HepG2 (cell line): ENCODE measurements at regions not wholly inside any gene's neighbourhood (a gene's known extent, or its start where the extent isn't known, plus 50 kb on each side); places are given as distances from the start of the nearest gene placed in this dataset.

Experiments used
- CREB3 ChIP-seq: sonication (generic); formaldehyde crosslinking; IDR thresholded peaks from 2 replicates; pipeline ENCODE4 v1.5.0; 2020; ENCODE audit warnings: missing genetic modification reagents
- DMAP1 ChIP-seq: IDR thresholded peaks from 2 replicates; pipeline ENCODE4 v1.6.1; 2016
- HNRNPH1 ChIP-seq: fragments of 200-400 bp; formaldehyde crosslinking; optimal IDR thresholded peaks from 2 replicates; pipeline ENCODE3; 2017; ENCODE audit warnings: mild to moderate bottlenecking, low read depth, low read length
- IKZF4 ChIP-seq: sonication (generic); formaldehyde crosslinking; IDR thresholded peaks from 2 replicates; pipeline ENCODE4 v1.5.1; 2020; ENCODE audit warnings: borderline replicate concordance, mild to moderate bottlenecking, low read depth, missing genetic modification reagents; ENCODE audit errors: not compliant biosample characterization
- IRF2 ChIP-seq: IDR thresholded peaks from 2 replicates; pipeline ENCODE4 v1.6.1; 2018; ENCODE audit warnings: missing genetic modification reagents, missing compliant biosample characterization
- JUND ChIP-seq: sonication (generic); formaldehyde crosslinking; IDR thresholded peaks from 2 replicates; pipeline ENCODE4 v1.8.0; 2022; ENCODE audit warnings: mild to moderate bottlenecking, missing genetic modification reagents
- KLF16 ChIP-seq, 2 experiments: sonication (generic) in 1 of 2; formaldehyde crosslinking in 1 of 2; IDR thresholded peaks; 2 replicates each; pipeline versions ENCODE4 v1.6.1 to v1.8.0; 2016 to 2023; ENCODE audit warnings: missing genetic modification reagents in 2 of 2, missing compliant biosample characterization in 1 of 2
- MED13 ChIP-seq: sonication (generic); formaldehyde crosslinking; IDR thresholded peaks from 2 replicates; pipeline ENCODE4 v1.5.0; 2020; ENCODE audit warnings: missing genetic modification reagents
- MTERF4 ChIP-seq: sonication (generic); formaldehyde crosslinking; IDR thresholded peaks from 2 replicates; pipeline ENCODE4 v1.8.0; 2023; ENCODE audit warnings: mild to moderate bottlenecking, missing genetic modification reagents
- NFIC ChIP-seq: IDR thresholded peaks from 2 replicates; pipeline ENCODE4 v1.6.1; 2012; ENCODE audit warnings: mild to moderate bottlenecking, low read length, inconsistent platforms
- PATZ1 ChIP-seq: sonication (generic); formaldehyde crosslinking; IDR thresholded peaks from 2 replicates; pipeline ENCODE4 v1.4.0; 2020; ENCODE audit warnings: missing genetic modification reagents
- PBX3 ChIP-seq: sonication (generic); formaldehyde crosslinking; IDR thresholded peaks from 2 replicates; pipeline ENCODE4 v1.8.1; 2023; ENCODE audit warnings: missing genetic modification reagents, inconsistent platforms, borderline replicate concordance
- RBFOX2 ChIP-seq: fragments of 200-400 bp; formaldehyde crosslinking; IDR thresholded peaks from 2 replicates; pipeline ENCODE4 v1.6.1; 2017; ENCODE audit warnings: low read depth, mild to moderate bottlenecking, low read length
- SALL2 ChIP-seq: sonication (generic); formaldehyde crosslinking; IDR thresholded peaks from 2 replicates; pipeline ENCODE4 v1.8.1; 2023; ENCODE audit warnings: mild to moderate bottlenecking, missing genetic modification reagents, inconsistent platforms
- SP1 ChIP-seq, 2 experiments: fragments of 450-650 bp in 1 of 2; sonication (generic) in 1 of 2; formaldehyde crosslinking in 1 of 2; IDR thresholded peaks; 2 replicates each; pipeline versions ENCODE4 v1.4.0 to v1.6.1; 2016 to 2020; ENCODE audit warnings: missing genetic modification reagents in 1 of 2
- YEATS4 ChIP-seq: sonication (generic); formaldehyde crosslinking; IDR thresholded peaks from 2 replicates; pipeline ENCODE4 v1.4.0; 2020; ENCODE audit warnings: missing genetic modification reagents, borderline replicate concordance
- ZBTB43 ChIP-seq: sonication (generic); formaldehyde crosslinking; conservative IDR thresholded peaks from 2 replicates; pipeline ENCODE4 v1.4.0; 2020; ENCODE audit warnings: missing genetic modification reagents
- ZFP82 ChIP-seq: sonication (generic); formaldehyde crosslinking; IDR thresholded peaks from 2 replicates; pipeline ENCODE4 v1.5.1; 2020; ENCODE audit warnings: mild to moderate bottlenecking, missing genetic modification reagents, borderline replicate concordance
- ZMAT3 ChIP-seq: sonication (generic); formaldehyde crosslinking; conservative IDR thresholded peaks from 2 replicates; pipeline ENCODE4 v1.7.0; 2021; ENCODE audit warnings: missing genetic modification reagents
- ZNF547 ChIP-seq: sonication (generic); formaldehyde crosslinking; IDR thresholded peaks from 2 replicates; pipeline ENCODE4 v1.5.1; 2020; ENCODE audit warnings: mild to moderate bottlenecking, missing genetic modification reagents
- ZNF569 ChIP-seq: sonication (generic); formaldehyde crosslinking; IDR thresholded peaks from 2 replicates; pipeline ENCODE4 v1.5.0; 2020; ENCODE audit warnings: mild to moderate bottlenecking, missing genetic modification reagents, moderate library complexity, borderline replicate concordance
- ZNF572 ChIP-seq: sonication (generic); formaldehyde crosslinking; IDR thresholded peaks from 2 replicates; pipeline ENCODE4 v1.5.1; 2020; ENCODE audit warnings: mild to moderate bottlenecking, missing genetic modification reagents
- ZNF614 ChIP-seq: IDR thresholded peaks from 2 replicates; pipeline ENCODE4 v1.6.1; 2018; ENCODE audit warnings: missing biosample characterization, missing genetic modification reagents, inconsistent platforms, borderline replicate concordance

- no peak for TF ChIP-seq CREB3 (CRISPR knock-in tag)
- TF ChIP-seq ZNF614 (CRISPR knock-in tag): no peak
- TF ChIP-seq JUND (CRISPR knock-in tag): no peak
- no peak for TF ChIP-seq IKZF4 (CRISPR knock-in tag)
- TF ChIP-seq MTERF4: no peak
- TF ChIP-seq MED13 (CRISPR knock-in tag): no peak
- TF ChIP-seq ZBTB43: no peak
- TF ChIP-seq RBFOX2: peak; percentile 71
- peak; percentile 47; the same call in 1 of the 2 replicates for TF ChIP-seq YEATS4 (CRISPR knock-in tag)
- no peak for TF ChIP-seq ZMAT3
- no peak for TF ChIP-seq SP1 (IDR thresholded peaks at IDR 0.05)
- TF ChIP-seq SP1 (CRISPR knock-in tag; IDR thresholded peaks at IDR 0.05): no peak
- TF ChIP-seq NFIC: no peak
- peak in 1 of 2 experiments; percentile 33; a peak in 1 of 4 replicates for TF ChIP-seq KLF16 (CRISPR knock-in tag; IDR thresholded peaks at IDR 0.05)
- no peak for TF ChIP-seq PBX3
- peak; percentile 51; the same call in 1 of the 2 replicates for TF ChIP-seq IRF2 (CRISPR knock-in tag)
- no peak for TF ChIP-seq DMAP1
- no peak for TF ChIP-seq ZFP82 (CRISPR knock-in tag)
- peak; percentile 77; the same call in 1 of the 2 replicates for TF ChIP-seq ZNF547 (CRISPR knock-in tag)
- no peak for TF ChIP-seq PATZ1
- TF ChIP-seq ZNF569: no peak
- no peak for TF ChIP-seq ZNF572
- TF ChIP-seq HNRNPH1: no peak
- peak; percentile 57; the same call in 1 of the 2 replicates for TF ChIP-seq SALL2 (CRISPR knock-in tag)
Observed at GRCh38 chr7:131107337-131108211, 220.1 kb upstream of the MKLN1 start (continued).
